HG02943 (cell line): ENCODE measurements at regions not wholly inside any gene's neighbourhood (a gene's known extent, or its start where the extent isn't known, plus 50 kb on each side); places are given as distances from the start of the nearest gene placed in this dataset.
"Not testable (repeated sequence)": the region's sequence is repeated elsewhere in the genome, so short reads cannot be mapped to it uniquely, and the experiment has no call there.

ENCODE experiments used
- ATAC-seq: cut with Tn5 transposase; IDR thresholded peaks from one replicate; pipeline ENCODE4 v1.9.1; 2021; ENCODE audit warnings: mild to moderate bottlenecking, low read depth, moderate library complexity; ENCODE audit not compliant: unreplicated experiment

- ATAC-seq, result no peak
Measured at GRCh38 chr11:45392591-45393091, 106.5 kb upstream of the SYT13 start.

- no peak for ATAC-seq
Measured at GRCh38 chr11:45392154-45392553, 106.0 kb upstream of the SYT13 start.

- no peak for ATAC-seq
Measured at GRCh38 chr11:45391168-45391850, 105.2 kb upstream of the SYT13 start.

GRCh38 chr11:45390407-45390806, 104.3 kb upstream of the SYT13 start:
- ATAC-seq, result no peak

- ATAC-seq, result no peak
Measured at GRCh38 chr11:45388472-45388871, 102.3 kb upstream of the SYT13 start.

- not testable (repeated sequence) for ATAC-seq
Measured at GRCh38 chr11:45387885-45388284, 101.7 kb upstream of the SYT13 start.

- no peak for ATAC-seq
Measured at GRCh38 chr11:45386972-45387371, 100.8 kb upstream of the SYT13 start.

- no peak for ATAC-seq
Measured at GRCh38 chr11:45385844-45386243, 99.7 kb upstream of the SYT13 start.

- ATAC-seq, result no peak
Measured at GRCh38 chr11:45385423-45385822, 99.3 kb upstream of the SYT13 start.

- no peak for ATAC-seq
Measured at GRCh38 chr11:45384711-45385241, 98.6 kb upstream of the SYT13 start.

GRCh38 chr11:45384016-45384415, 97.9 kb upstream of the SYT13 start:
- no peak for ATAC-seq

GRCh38 chr11:45383224-45383623, 97.1 kb upstream of the SYT13 start:
- ATAC-seq, result no peak

- ATAC-seq, result no peak
Measured at GRCh38 chr11:45382133-45382878, 96.2 kb upstream of the SYT13 start.

- no peak for ATAC-seq
Measured at GRCh38 chr11:45379162-45379863, 93.2 kb upstream of the SYT13 start.

GRCh38 chr11:45378516-45378915, 92.4 kb upstream of the SYT13 start:
- ATAC-seq, result no peak

- no peak for ATAC-seq
Measured at GRCh38 chr11:45374653-45375059, 88.5 kb upstream of the SYT13 start.

- no peak for ATAC-seq
Measured at GRCh38 chr11:45374130-45374529, 88.0 kb upstream of the SYT13 start.

GRCh38 chr11:45373506-45374035, 87.4 kb upstream of the SYT13 start:
- ATAC-seq, result no peak

- ATAC-seq, result not testable (repeated sequence)
Measured at GRCh38 chr11:45372414-45372813, 86.3 kb upstream of the SYT13 start.

GRCh38 chr11:45371251-45372115, 85.3 kb upstream of the SYT13 start:
- no peak for ATAC-seq
